SK-N-SH treated with all-trans-retinoic acid at 6 μM for 48 hours (cell line): ENCODE measurements at regions not wholly inside any gene's neighbourhood (a gene's known extent, or its start where the extent isn't known, plus 50 kb on each side); places are given as distances from the start of the nearest gene placed in this dataset.

Source experiments
- ARNTL ChIP-seq: fragments of 450-650 bp; formaldehyde crosslinking; IDR thresholded peaks from 2 replicates; pipeline ENCODE4 v1.5.0; 2020; ENCODE audit warnings: low read depth, mild to moderate bottlenecking, moderate library complexity, borderline replicate concordance
- BACH2 ChIP-seq: fragments of 250-450 bp; sonication (Bioruptor Pico); IDR thresholded peaks from 2 replicates; pipeline ENCODE4 v1.9.0; 2021; ENCODE audit warnings: mild to moderate bottlenecking, borderline replicate concordance
- CSDC2 ChIP-seq: fragments of 250-450 bp; sonication (Bioruptor Pico); IDR thresholded peaks from 2 replicates; pipeline ENCODE4 v1.5.0; 2020; ENCODE audit warnings: mild to moderate bottlenecking, moderate library complexity
- ESRRG ChIP-seq: fragments of 250-450 bp; sonication (Bioruptor Pico); IDR thresholded peaks from 2 replicates; pipeline ENCODE4 v1.6.1; 2021; ENCODE audit warnings: mild to moderate bottlenecking
- ISL1 ChIP-seq: fragments of 250-450 bp; sonication (Bioruptor Pico); IDR thresholded peaks from 2 replicates; pipeline ENCODE4 v2.1.2; 2022; ENCODE audit warnings: mild to moderate bottlenecking, moderate library complexity
- ZFP30 ChIP-seq: fragments of 450-650 bp; formaldehyde crosslinking; IDR thresholded peaks from 2 replicates; pipeline ENCODE4 v1.5.0; 2022; ENCODE audit warnings: mild to moderate bottlenecking, moderate library complexity
- TF ChIP-seq, protein P1 (sequence below): fragments of 250-450 bp; sonication (Bioruptor Pico); IDR thresholded peaks from 2 replicates; pipeline ENCODE4 v1.5.1; 2020; ENCODE audit warnings: low read depth, mild to moderate bottlenecking, moderate library complexity
- TF ChIP-seq, protein P2 (sequence below): fragments of 250-450 bp; sonication (Bioruptor Pico); IDR thresholded peaks from 2 replicates; pipeline ENCODE4 v1.8.0; 2020; ENCODE audit warnings: mild to moderate bottlenecking, moderate library complexity, borderline replicate concordance

- TF ChIP-seq ISL1 (CRISPR knock-in tag): no peak
- TF ChIP-seq, protein P1, sequence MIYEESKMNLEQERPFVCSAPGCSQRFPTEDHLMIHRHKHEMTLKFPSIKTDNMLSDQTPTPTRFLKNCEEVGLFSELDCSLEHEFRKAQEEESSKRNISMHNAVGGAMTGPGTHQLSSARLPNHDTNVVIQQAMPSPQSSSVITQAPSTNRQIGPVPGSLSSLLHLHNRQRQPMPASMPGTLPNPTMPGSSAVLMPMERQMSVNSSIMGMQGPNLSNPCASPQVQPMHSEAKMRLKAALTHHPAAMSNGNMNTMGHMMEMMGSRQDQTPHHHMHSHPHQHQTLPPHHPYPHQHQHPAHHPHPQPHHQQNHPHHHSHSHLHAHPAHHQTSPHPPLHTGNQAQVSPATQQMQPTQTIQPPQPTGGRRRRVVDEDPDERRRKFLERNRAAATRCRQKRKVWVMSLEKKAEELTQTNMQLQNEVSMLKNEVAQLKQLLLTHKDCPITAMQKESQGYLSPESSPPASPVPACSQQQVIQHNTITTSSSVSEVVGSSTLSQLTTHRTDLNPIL (CRISPR knock-in tag): no peak
- TF ChIP-seq, protein P2, sequence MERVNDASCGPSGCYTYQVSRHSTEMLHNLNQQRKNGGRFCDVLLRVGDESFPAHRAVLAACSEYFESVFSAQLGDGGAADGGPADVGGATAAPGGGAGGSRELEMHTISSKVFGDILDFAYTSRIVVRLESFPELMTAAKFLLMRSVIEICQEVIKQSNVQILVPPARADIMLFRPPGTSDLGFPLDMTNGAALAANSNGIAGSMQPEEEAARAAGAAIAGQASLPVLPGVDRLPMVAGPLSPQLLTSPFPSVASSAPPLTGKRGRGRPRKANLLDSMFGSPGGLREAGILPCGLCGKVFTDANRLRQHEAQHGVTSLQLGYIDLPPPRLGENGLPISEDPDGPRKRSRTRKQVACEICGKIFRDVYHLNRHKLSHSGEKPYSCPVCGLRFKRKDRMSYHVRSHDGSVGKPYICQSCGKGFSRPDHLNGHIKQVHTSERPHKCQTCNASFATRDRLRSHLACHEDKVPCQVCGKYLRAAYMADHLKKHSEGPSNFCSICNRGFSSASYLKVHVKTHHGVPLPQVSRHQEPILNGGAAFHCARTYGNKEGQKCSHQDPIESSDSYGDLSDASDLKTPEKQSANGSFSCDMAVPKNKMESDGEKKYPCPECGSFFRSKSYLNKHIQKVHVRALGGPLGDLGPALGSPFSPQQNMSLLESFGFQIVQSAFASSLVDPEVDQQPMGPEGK (CRISPR knock-in tag): no peak
- no peak for TF ChIP-seq CSDC2
- TF ChIP-seq ZFP30 (CRISPR knock-in tag): no peak
- TF ChIP-seq ARNTL (CRISPR knock-in tag): no peak
- no peak for TF ChIP-seq BACH2 (CRISPR knock-in tag)
- TF ChIP-seq ESRRG (CRISPR knock-in tag): no peak
These were observed 208.7 kb upstream of the STK17B start for GRCh38 chr2:196380098-196380497.
